GM21515 (cell line): ENCODE measurements at regions not wholly inside any gene's neighbourhood (a gene's known extent, or its start where the extent isn't known, plus 50 kb on each side); places are given as distances from the start of the nearest gene placed in this dataset.

Source experiments
- ATAC-seq: cut with Tn5 transposase; IDR thresholded peaks from one replicate; pipeline ENCODE4 v1.9.1; 2021; ENCODE audit not compliant: unreplicated experiment

- ATAC-seq: no peak
Observed at GRCh38 chr5:68447136-68447929, 231.8 kb downstream of the PIK3R1 start.

GRCh38 chr5:68449380-68449779, 233.8 kb downstream of the PIK3R1 start:
- ATAC-seq: no peak

- ATAC-seq: no peak
Observed at GRCh38 chr5:68450245-68450852, 234.8 kb downstream of the PIK3R1 start.

- no peak for ATAC-seq
Observed at GRCh38 chr5:68452286-68452685, 236.7 kb downstream of the PIK3R1 start.

GRCh38 chr5:68454172-68454571, 238.6 kb downstream of the PIK3R1 start:
- ATAC-seq: no peak

GRCh38 chr5:68454766-68455165, 239.2 kb downstream of the PIK3R1 start:
- ATAC-seq: no peak

GRCh38 chr5:68455216-68455615, 239.7 kb downstream of the PIK3R1 start:
- ATAC-seq: no peak

- no peak for ATAC-seq
Observed at GRCh38 chr5:68456756-68457217, 241.2 kb downstream of the PIK3R1 start.

- ATAC-seq: no peak
Observed at GRCh38 chr5:68457285-68457684, 241.7 kb downstream of the PIK3R1 start.

- ATAC-seq: no peak
Observed at GRCh38 chr5:68458416-68459021, 243.0 kb downstream of the PIK3R1 start.

GRCh38 chr5:68459093-68459809, 243.7 kb downstream of the PIK3R1 start:
- no peak for ATAC-seq

GRCh38 chr5:68459810-68460139, 244.2 kb downstream of the PIK3R1 start:
- no peak for ATAC-seq

GRCh38 chr5:68460147-68460798, 244.7 kb downstream of the PIK3R1 start:
- no peak for ATAC-seq

GRCh38 chr5:68463606-68464005, 248.1 kb downstream of the PIK3R1 start:
- ATAC-seq: no peak

GRCh38 chr5:68464424-68464823, 248.9 kb downstream of the PIK3R1 start:
- no peak for ATAC-seq

- no peak for ATAC-seq
Observed at GRCh38 chr5:68465133-68465532, 249.6 kb downstream of the PIK3R1 start.

GRCh38 chr5:68465934-68466551, 250.5 kb downstream of the PIK3R1 start:
- no peak for ATAC-seq

GRCh38 chr5:68467208-68467607, 251.7 kb downstream of the PIK3R1 start:
- no peak for ATAC-seq

- no peak for ATAC-seq
Observed at GRCh38 chr5:68467794-68468193, 252.2 kb downstream of the PIK3R1 start.

GRCh38 chr5:68468322-68468721, 252.8 kb downstream of the PIK3R1 start:
- ATAC-seq: no peak
